Transverse colon (tissue), 3 donors: ENCODE measurements at regions not wholly inside any gene's neighbourhood (a gene's known extent, or its start where the extent isn't known, plus 50 kb on each side); places are given as distances from the start of the nearest gene placed in this dataset.

Source experiments
- EP300 ChIP-seq: sonication (generic); formaldehyde crosslinking; IDR thresholded peaks from one replicate; pipeline ENCODE4 v1.6.1; 2017; ENCODE audit warnings: antibody characterized with exemption, low read depth
- POLR2AphosphoS5 ChIP-seq, 3 donors: sonication (generic); formaldehyde crosslinking; IDR thresholded peaks; one replicate each; pipeline ENCODE4 v1.6.1; 2016; ENCODE audit warnings: antibody characterized with exemption in 3 of 3

- TF ChIP-seq EP300 = no peak
- no peak for TF ChIP-seq POLR2AphosphoS5 (IDR thresholded peaks at IDR 0.05)
Measured at GRCh38 chr12:127273626-127274025, 993.3 kb upstream of the TMEM132C start.
